NCI-H1417 treated with DMSO at 0.1 percent for 48 hours (cell line): ENCODE measurements at regions not wholly inside any gene's neighbourhood (a gene's known extent, or its start where the extent isn't known, plus 50 kb on each side); places are given as distances from the start of the nearest gene placed in this dataset.
"Not testable (repeated sequence)": the region's sequence is repeated elsewhere in the genome, so short reads cannot be mapped to it uniquely, and the experiment has no call there.

Source experiments
- DNase-seq: peaks from one replicate; lab custom pipeline; 2025; lab: John Stamatoyannopoulos, UW

- DNase-seq = not testable (repeated sequence)
These were observed 69.5 kb downstream of the NPIPA7 start for GRCh38 chr16:16448423-16448822.

- DNase-seq = not testable (repeated sequence)
These were observed 70.8 kb downstream of the NPIPA7 start for GRCh38 chr16:16449712-16450237.

- not testable (repeated sequence) for DNase-seq
These were observed 72.9 kb downstream of the NPIPA7 start for GRCh38 chr16:16451721-16452410.

GRCh38 chr16:16458579-16458978 lies 79.6 kb downstream of the NPIPA7 start:
- not testable (repeated sequence) for DNase-seq

- DNase-seq = not testable (repeated sequence)
These were observed 84.9 kb downstream of the NPIPA7 start for GRCh38 chr16:16463792-16464191.

- not testable (repeated sequence) for DNase-seq
These were observed 110.0 kb downstream of the NPIPA7 start for GRCh38 chr16:16488919-16489318.

- not testable (repeated sequence) for DNase-seq
These were observed 110.5 kb downstream of the NPIPA7 start for GRCh38 chr16:16489466-16489865.

- not testable (repeated sequence) for DNase-seq
These were observed 115.2 kb downstream of the NPIPA7 start for GRCh38 chr16:16494114-16494513.

GRCh38 chr16:16494998-16495397 lies 116.1 kb downstream of the NPIPA7 start:
- DNase-seq = not testable (repeated sequence)

GRCh38 chr16:16499875-16500274 lies 120.9 kb downstream of the NPIPA7 start:
- not testable (repeated sequence) for DNase-seq

GRCh38 chr16:16507041-16507440 lies 128.1 kb downstream of the NPIPA7 start:
- not testable (repeated sequence) for DNase-seq

GRCh38 chr16:16508344-16508743 lies 129.4 kb downstream of the NPIPA7 start:
- not testable (repeated sequence) for DNase-seq

GRCh38 chr16:16519395-16519794 lies 140.5 kb downstream of the NPIPA7 start:
- DNase-seq = not testable (repeated sequence)

GRCh38 chr16:16521239-16522002 lies 142.5 kb downstream of the NPIPA7 start:
- DNase-seq = not testable (repeated sequence)

GRCh38 chr16:16526998-16527397 lies 148.1 kb downstream of the NPIPA7 start:
- not testable (repeated sequence) for DNase-seq

- not testable (repeated sequence) for DNase-seq
These were observed 151.8 kb downstream of the NPIPA7 start for GRCh38 chr16:16530744-16531143.

- DNase-seq = not testable (repeated sequence)
These were observed 156.6 kb downstream of the NPIPA7 start for GRCh38 chr16:16535565-16535964.

GRCh38 chr16:16536151-16536550 lies 157.2 kb downstream of the NPIPA7 start:
- not testable (repeated sequence) for DNase-seq

- not testable (repeated sequence) for DNase-seq
These were observed 170.8 kb downstream of the NPIPA7 start for GRCh38 chr16:16549710-16550109.

GRCh38 chr16:16550824-16551223 lies 171.9 kb downstream of the NPIPA7 start:
- not testable (repeated sequence) for DNase-seq

GRCh38 chr16:16552819-16553340 lies 173.9 kb downstream of the NPIPA7 start:
- not testable (repeated sequence) for DNase-seq

GRCh38 chr16:16559179-16559740 lies 180.3 kb downstream of the NPIPA7 start:
- DNase-seq = not testable (repeated sequence)
